ENCODE measurements at regions not wholly inside any gene's neighbourhood (a gene's known extent, or its start where the extent isn't known, plus 50 kb on each side); places are given as distances from the start of the nearest gene placed in this dataset.

DNA sequence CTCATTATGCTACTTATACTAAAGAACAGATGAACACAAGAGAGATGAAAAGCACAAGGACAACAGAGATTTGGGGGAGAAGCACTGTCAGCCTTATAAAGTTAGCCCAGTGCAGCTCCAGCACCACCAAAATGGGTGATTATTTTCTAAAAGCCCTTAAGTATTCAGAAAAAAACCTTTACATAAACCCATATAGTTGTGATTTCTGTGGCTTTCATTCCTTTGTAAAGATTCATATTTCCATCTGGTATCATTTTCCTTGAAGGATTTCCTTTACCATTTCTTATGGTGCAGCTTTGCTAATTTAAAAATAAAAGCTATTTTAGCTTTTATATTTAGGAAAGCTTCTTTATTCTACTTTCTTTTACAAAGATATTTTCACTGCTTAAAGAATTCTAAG, 311.0 kb downstream of the TMEM167A start:
- no peaks in the 10 kb centered on the region for H3K9me3 Mint-ChIP-seq
- no peaks in the 10 kb centered on the region for H3K36me3 Mint-ChIP-seq (ENCODE audit: low read depth)
- no peaks in the 10 kb centered on the region for H3K4me1 Mint-ChIP-seq (ENCODE audit: low read depth)
- no peak overlapping the region for H3K4me3 Mint-ChIP-seq
- H3K27ac Mint-ChIP-seq: no peak overlapping the region
- H3K27me3 Mint-ChIP-seq: peaks cover 5% of the 10 kb centered on the region

GRCh38 chr5:82765765-82766164, 311.4 kb downstream of the TMEM167A start:
- no peak overlapping the region for H3K27ac Mint-ChIP-seq
- no peaks in the 10 kb centered on the region for H3K36me3 Mint-ChIP-seq (ENCODE audit: low read depth)
- peaks cover 5% of the 10 kb centered on the region for H3K27me3 Mint-ChIP-seq
- H3K4me1 Mint-ChIP-seq (ENCODE audit: low read depth): no peaks in the 10 kb centered on the region
- no peaks in the 10 kb centered on the region for H3K9me3 Mint-ChIP-seq
- no peak overlapping the region for H3K4me3 Mint-ChIP-seq

DNA sequence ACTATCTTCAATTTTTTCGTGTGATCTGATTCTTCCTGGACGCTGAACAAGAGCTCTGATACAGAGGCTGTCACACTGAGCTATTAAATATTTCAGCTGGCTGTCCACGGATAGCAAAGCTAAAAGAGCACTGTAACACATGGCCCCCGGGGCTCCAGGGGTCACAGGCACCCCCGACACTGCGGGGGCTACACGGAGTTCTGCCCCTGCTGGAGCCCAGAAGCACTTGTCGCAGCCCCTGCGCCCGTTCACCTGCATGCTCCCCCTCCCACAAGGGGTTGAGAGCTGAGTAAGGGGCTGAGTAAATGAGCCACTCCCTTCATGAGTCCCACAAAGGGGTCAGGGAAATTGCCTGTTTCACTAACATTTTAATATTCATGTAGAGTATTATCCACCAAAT, 316.3 kb downstream of the TMEM167A start:
- Mint-ChIP-seq H3K36me3 (ENCODE audit: low read depth) (no peaks in the 10 kb centered on the region), H3K4me1 (ENCODE audit: low read depth) (no peaks in the 10 kb centered on the region), H3K4me3 (no peak overlapping the region), H3K27ac (no peak overlapping the region), H3K9me3 (no peaks in the 10 kb centered on the region), H3K27me3 (no peaks in the 10 kb centered on the region)

DNA sequence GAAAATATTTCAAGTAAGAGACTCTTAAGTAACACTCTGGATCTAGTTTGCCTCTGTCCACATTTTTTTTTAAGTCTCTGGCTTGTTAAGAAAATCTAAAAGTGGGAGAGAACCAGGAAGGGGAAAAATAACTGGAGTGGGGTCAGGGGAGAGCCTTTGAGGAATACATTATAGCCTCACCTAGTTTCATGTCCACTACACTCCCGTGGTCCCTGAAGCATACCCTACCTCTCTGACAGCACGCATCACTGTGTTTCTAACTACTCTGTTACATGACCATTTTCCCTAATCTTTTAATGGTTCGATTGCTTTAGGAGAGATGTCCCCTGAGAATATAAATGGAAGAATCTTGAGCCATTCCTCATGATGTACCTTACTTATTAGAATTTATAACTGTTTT, 318.3 kb downstream of the TMEM167A start:
- Mint-ChIP-seq H3K27ac (no peak overlapping the region), H3K36me3 (ENCODE audit: low read depth) (no peaks in the 10 kb centered on the region), H3K9me3 (no peaks in the 10 kb centered on the region), H3K4me3 (no peak overlapping the region), H3K4me1 (ENCODE audit: low read depth) (no peaks in the 10 kb centered on the region), H3K27me3 (no peaks in the 10 kb centered on the region)

GRCh38 chr5:82754759-82755158, 322.4 kb downstream of the TMEM167A start:
- H3K9me3 Mint-ChIP-seq: peaks cover 8% of the 10 kb centered on the region
- no peak overlapping the region for H3K27ac Mint-ChIP-seq
- no peaks in the 10 kb centered on the region for H3K27me3 Mint-ChIP-seq
- no peak overlapping the region for H3K4me3 Mint-ChIP-seq
- H3K36me3 Mint-ChIP-seq (ENCODE audit: low read depth): no peaks in the 10 kb centered on the region
- peaks cover 2% of the 10 kb centered on the region for H3K4me1 Mint-ChIP-seq (ENCODE audit: low read depth)

DNA sequence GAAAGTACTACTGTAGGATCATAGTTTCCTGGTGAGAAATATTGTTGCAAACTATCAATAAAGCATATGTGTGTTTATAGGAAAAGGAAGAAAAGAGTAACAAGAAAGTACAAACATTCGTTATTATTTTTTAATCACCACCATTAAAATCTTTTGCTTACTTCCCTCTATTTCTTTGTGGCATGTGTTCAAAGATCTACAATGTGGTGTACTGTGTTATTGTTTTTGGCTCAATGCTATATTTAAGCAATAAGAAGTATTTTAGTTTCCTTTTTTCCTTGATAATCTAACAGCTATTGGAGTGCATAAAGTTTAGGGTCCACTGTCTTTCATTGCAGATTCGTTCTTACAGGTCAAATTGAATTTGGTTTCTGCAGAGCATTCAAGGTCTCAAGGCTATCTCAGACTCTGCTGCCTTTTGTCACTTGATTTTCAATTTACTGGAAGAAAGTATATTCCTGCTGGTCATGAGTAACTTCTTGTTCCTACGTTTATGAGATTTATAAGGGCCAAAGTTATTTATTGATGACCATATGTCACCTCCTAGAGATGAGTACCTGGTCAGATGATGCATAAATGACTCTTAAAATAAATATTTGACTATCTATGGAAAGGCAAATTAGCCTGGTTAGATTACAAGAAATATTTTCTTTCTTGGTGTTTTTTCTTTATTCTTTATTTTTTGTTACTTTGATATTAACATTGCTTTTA, 323.0 kb downstream of the TMEM167A start:
- Mint-ChIP-seq H3K27ac (no peak overlapping the region), H3K27me3 (no peaks in the 10 kb centered on the region), H3K9me3 (peaks cover 8% of the 10 kb centered on the region), H3K4me3 (no peak overlapping the region), H3K4me1 (ENCODE audit: low read depth) (peaks cover 8% of the 10 kb centered on the region), H3K36me3 (ENCODE audit: low read depth) (no peaks in the 10 kb centered on the region)

GRCh38 chr5:82753374-82753773, 323.8 kb downstream of the TMEM167A start:
- H3K27me3 Mint-ChIP-seq: no peaks in the 10 kb centered on the region

GRCh38 chr5:82749461-82749820, 327.8 kb downstream of the TMEM167A start:
- Mint-ChIP-seq H3K27me3 (no peaks in the 10 kb centered on the region), H3K4me1 (ENCODE audit: low read depth) (peaks cover 19% of the 10 kb centered on the region), H3K27ac (no peak overlapping the region)

More at GRCh38 chr5:82753374-82753773, 323.8 kb downstream of the TMEM167A start:
- H3K27ac Mint-ChIP-seq: no peak overlapping the region
- H3K9me3 Mint-ChIP-seq: peaks cover 8% of the 10 kb centered on the region
- no peak overlapping the region for H3K4me3 Mint-ChIP-seq
- H3K36me3 Mint-ChIP-seq (ENCODE audit: low read depth): no peaks in the 10 kb centered on the region
- peaks cover 16% of the 10 kb centered on the region for H3K4me1 Mint-ChIP-seq (ENCODE audit: low read depth)

DNA sequence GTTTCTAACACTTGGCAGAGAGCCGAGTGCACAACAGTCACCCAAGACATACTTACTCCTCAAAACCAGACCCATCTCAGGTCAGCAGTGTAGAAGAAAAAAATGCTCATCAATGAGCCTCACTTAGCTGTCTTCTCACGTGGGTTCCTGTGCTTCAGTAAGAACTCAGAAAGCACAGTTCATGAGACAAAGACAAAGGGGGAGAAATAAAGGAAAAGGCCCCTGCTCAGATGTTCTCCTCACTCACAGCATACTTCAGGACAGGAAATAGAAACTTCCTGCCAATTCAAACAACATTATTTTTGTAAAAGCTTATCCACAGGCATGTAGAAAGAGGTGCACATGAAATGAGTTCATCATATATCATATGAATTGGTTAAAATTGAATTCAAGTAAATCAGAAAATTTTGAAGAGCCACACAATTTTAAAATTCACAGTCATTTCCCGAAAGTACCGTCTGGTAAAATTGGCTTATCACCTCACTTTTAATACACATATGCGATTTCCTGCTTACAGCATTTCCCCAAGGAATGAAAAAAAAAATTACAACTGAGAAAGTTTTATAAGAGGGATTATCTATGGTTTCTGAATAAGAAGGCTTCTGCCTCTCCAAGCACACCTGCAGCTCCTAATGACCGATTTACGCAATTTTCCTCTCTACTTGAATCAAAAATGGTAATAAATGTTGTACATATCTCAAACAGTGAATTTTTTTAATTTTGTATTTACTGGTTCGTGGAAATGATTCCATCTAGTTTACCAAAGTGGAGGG, 328.3 kb downstream of the TMEM167A start:
- H3K9me3 Mint-ChIP-seq: peaks cover 8% of the 10 kb centered on the region
- no peaks in the 10 kb centered on the region for H3K36me3 Mint-ChIP-seq (ENCODE audit: low read depth)
- no peaks in the 10 kb centered on the region for H3K27me3 Mint-ChIP-seq
- peaks cover 19% of the 10 kb centered on the region for H3K4me1 Mint-ChIP-seq (ENCODE audit: low read depth)
- no peak overlapping the region for H3K4me3 Mint-ChIP-seq
- H3K27ac Mint-ChIP-seq: no peak overlapping the region

More at GRCh38 chr5:82749461-82749820, 327.8 kb downstream of the TMEM167A start:
- H3K4me3 Mint-ChIP-seq: no peak overlapping the region
- no peaks in the 10 kb centered on the region for H3K36me3 Mint-ChIP-seq (ENCODE audit: low read depth)
- peaks cover 8% of the 10 kb centered on the region for H3K9me3 Mint-ChIP-seq

DNA sequence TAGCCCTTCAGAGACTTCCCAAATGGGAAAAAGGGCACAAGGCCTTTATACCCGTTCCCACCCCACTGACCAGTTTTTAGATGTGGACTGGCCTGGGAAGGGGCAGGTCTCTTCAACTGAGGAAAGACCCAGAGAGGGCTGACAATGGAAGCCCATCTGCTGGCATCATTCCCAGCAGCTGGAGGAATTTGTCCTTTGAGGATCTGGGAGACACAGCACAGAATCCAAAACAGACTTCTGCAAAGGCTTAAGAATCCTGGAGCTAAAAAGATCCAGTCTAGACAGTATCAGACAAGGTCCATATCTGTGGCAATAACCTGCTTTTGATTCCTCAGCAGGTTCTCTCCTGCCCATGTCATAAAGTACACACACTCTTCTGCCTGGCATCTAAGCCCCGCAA, 329.2 kb downstream of the TMEM167A start:
- Mint-ChIP-seq H3K27me3 (no peaks in the 10 kb centered on the region), H3K4me1 (ENCODE audit: low read depth) (peaks cover 19% of the 10 kb centered on the region)

GRCh38 chr5:82745016-82745415, 332.2 kb downstream of the TMEM167A start:
- Mint-ChIP-seq H3K4me1 (ENCODE audit: low read depth) (peaks cover 19% of the 10 kb centered on the region), H3K36me3 (ENCODE audit: low read depth) (no peaks in the 10 kb centered on the region), H3K27ac (no peak overlapping the region), H3K27me3 (no peaks in the 10 kb centered on the region), H3K9me3 (no peaks in the 10 kb centered on the region), H3K4me3 (no peak overlapping the region)

More for the DNA sequence above, 329.2 kb downstream of the TMEM167A start:
- H3K4me3 Mint-ChIP-seq: no peak overlapping the region
- peaks cover 8% of the 10 kb centered on the region for H3K9me3 Mint-ChIP-seq
- no peaks in the 10 kb centered on the region for H3K36me3 Mint-ChIP-seq (ENCODE audit: low read depth)
- no peak overlapping the region for H3K27ac Mint-ChIP-seq

GRCh38 chr5:82738681-82739269, 338.4 kb downstream of the TMEM167A start:
- Mint-ChIP-seq H3K36me3 (ENCODE audit: low read depth) (no peaks in the 10 kb centered on the region), H3K4me1 (ENCODE audit: low read depth) (peaks cover 12% of the 10 kb centered on the region), H3K9me3 (no peaks in the 10 kb centered on the region), H3K4me3 (no peak overlapping the region), H3K27ac (no peak overlapping the region), H3K27me3 (no peaks in the 10 kb centered on the region)

GRCh38 chr5:82735160-82735789, 341.9 kb downstream of the TMEM167A start:
- H3K4me3 Mint-ChIP-seq: no peak overlapping the region
- no peaks in the 10 kb centered on the region for H3K27me3 Mint-ChIP-seq
- H3K36me3 Mint-ChIP-seq (ENCODE audit: low read depth): no peaks in the 10 kb centered on the region
- peaks cover 12% of the 10 kb centered on the region for H3K4me1 Mint-ChIP-seq (ENCODE audit: low read depth)
- H3K9me3 Mint-ChIP-seq: peaks cover 6% of the 10 kb centered on the region
- H3K27ac Mint-ChIP-seq: no peak overlapping the region

- Mint-ChIP-seq H3K27me3 (no peaks in the 10 kb centered on the region), H3K9me3 (peaks cover 6% of the 10 kb centered on the region), H3K4me3 (no peak overlapping the region), H3K27ac (no peak overlapping the region), H3K4me1 (ENCODE audit: low read depth) (peaks cover 12% of the 10 kb centered on the region), H3K36me3 (ENCODE audit: low read depth) (no peaks in the 10 kb centered on the region)
Observed at GRCh38 chr5:82734347-82734746, 342.8 kb downstream of the TMEM167A start.

- Mint-ChIP-seq H3K36me3 (ENCODE audit: low read depth) (no peaks in the 10 kb centered on the region), H3K27me3 (no peaks in the 10 kb centered on the region), H3K9me3 (peaks cover 9% of the 10 kb centered on the region), H3K4me3 (no peak overlapping the region), H3K27ac (no peak overlapping the region), H3K4me1 (ENCODE audit: low read depth) (peaks cover 9% of the 10 kb centered on the region)
Observed at GRCh38 chr5:82730913-82731312, 346.3 kb downstream of the TMEM167A start.

Measured in stimulated activated naive CD8-positive, alpha-beta T cell treated with anti-CD3 and anti-CD28 coated beads, Interleukin-15, Interleukin-2, amounts not matched to agents 100 ng/mL and 50 ng/mL, for 24 hours (primary cell).